GM19455 (cell line): ENCODE measurements at regions not wholly inside any gene's neighbourhood (a gene's known extent, or its start where the extent isn't known, plus 50 kb on each side); places are given as distances from the start of the nearest gene placed in this dataset.
"Not testable (repeated sequence)": the region's sequence is repeated elsewhere in the genome, so short reads cannot be mapped to it uniquely, and the experiment has no call there.

Experiments used
- ATAC-seq: cut with Tn5 transposase; IDR thresholded peaks from one replicate; pipeline ENCODE4 v1.9.1; 2021; ENCODE audit not compliant: unreplicated experiment

DNA sequence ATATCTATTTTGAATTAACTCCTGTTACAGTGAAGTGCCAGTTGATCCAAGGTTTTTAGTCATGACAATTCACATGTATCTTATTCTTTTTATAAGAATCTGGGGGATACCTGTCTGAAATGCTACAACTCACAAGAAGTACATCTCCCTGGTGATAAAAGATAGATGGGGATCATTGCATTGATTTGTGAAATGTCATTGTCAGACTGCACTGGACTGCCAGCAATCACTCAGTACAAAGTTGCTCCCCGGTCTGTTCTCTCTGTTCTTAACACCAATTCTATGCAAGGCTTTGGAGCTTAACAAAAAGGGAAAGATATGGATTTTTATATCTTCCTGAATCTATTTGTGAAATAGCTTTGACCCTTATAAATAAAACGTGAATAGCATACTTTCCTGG is 171.8 kb upstream of the PCSK5 start:
- ATAC-seq, result no peak

DNA sequence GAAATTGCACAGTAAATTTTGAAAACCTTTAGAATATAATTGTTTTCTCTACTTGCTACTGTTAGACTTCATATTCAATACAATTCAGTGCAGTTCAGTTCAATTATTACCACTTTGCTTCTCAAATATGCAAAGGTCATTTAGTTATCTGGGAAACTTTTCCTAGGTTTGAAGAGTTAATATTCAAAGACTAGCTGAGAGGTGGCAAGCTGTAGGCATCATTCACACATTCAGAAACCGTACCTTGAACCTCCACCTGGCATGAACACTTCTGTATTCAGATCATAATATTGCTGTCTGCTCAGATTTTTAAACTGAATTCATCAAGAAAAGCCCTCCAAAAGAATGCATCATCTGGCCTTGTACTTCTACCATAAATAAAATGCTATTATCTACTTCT is 162.1 kb upstream of the PCSK5 start:
- ATAC-seq, result no peak

DNA sequence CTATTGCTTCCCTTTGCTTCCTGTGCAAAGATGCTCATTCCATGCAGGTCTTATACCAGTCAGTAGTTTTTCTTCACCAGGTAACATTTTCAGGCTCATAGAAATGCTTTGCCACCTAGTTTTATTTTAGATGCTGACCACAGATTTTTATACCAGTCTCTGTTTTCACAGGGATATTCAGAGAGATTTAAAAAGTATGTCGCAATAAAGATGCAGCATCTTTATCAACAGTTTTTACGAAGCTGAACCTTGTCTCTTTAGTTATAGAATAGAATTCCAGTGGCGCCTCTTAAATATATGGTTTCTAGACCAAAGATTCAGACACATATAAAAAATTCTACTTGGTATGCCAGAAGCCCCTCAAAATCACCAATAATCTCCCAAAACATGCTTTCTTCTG is 155.7 kb upstream of the PCSK5 start:
- no peak for ATAC-seq

DNA sequence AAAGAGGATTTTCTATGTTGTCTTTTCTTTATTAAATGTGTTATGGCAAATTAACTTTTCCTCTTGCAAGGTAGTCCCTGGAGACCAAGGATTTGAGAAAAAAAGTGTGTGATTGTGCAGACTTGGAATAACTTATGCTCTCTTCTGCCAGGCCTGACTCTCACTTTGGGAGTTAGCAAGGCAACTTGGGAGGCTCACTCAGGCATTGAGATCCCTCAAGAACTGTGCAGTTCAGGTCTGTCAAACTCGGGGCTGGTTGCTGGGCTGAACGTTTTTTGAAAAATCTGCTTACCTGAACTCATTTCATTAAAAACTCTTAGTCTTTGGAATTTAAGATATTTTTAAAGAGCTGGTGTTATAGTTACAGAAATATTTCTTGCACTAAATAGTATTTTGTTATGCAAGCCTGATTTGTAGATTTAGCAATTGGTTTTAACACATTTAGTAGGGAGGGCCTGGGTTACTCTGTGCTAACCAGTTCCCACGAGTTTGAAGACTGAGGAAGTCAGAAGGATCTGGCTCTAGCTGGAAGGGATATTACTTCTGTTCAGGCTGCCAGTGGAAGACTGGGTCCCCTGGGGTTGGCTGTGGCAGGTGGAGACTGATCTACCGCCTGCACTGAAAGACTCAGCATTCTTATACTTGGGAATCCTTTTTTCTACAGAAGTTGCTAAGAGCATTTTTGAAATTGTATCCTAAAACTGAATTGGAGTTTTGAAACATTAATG is 150.4 kb upstream of the PCSK5 start:
- ATAC-seq, result no peak

DNA sequence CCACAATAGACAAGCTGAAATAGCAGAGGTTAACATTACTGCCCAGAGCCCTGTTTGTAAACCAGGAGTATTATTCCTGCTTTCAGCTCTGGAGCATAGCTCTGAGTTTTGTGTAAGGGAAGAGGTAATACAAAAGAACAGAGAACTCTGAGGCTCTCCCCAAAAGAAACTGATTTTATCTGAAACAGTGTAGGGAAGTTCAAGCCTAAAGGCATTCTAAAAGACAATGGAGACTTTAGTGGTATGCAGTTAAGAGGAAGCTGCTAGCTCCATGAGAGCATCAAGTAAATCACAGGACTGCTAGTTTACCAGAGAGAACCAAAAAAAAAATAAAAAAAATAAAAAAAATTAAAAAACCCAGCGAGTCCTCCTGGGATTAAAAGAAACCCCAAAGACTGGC is 146.6 kb upstream of the PCSK5 start:
- ATAC-seq, result no peak

DNA sequence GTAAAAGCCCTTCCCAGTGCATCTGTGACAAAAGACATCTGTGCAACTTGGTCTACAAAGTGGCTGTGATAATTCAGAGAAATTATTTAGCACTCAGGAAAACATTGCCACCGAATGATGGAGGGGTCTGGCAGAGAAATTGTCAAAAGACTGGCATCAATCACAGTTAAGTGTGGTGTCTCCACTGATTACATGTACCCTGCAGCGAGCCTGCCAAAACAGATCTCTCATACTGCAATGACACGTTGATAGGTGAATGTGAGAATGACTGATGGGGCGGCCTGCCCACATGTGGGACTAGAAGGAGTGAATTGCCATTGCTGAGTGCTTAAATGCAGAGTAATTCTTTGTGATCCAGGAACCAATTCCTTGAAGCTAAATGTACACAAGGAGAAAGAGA is 136.4 kb upstream of the PCSK5 start:
- ATAC-seq, result no peak

DNA sequence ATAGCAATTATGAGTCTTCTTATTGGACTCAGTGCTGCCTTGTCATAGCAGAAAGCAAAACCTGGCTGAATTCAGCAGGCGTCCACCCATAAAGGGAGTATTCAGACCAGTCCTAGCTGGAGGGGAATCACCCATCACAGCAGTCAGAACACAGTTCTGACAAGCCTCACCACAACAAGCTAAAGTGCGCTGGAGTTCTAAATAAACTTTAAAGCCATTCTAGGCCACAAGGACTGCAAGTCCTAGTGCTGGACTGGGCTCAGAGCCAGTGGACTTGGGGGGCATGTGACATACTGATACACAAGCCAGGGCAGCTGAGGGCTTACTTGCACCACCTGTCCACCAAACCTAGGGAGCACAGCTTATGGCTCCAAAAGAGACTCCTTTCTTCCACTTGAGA is 115.3 kb upstream of the PCSK5 start:
- no peak for ATAC-seq

DNA sequence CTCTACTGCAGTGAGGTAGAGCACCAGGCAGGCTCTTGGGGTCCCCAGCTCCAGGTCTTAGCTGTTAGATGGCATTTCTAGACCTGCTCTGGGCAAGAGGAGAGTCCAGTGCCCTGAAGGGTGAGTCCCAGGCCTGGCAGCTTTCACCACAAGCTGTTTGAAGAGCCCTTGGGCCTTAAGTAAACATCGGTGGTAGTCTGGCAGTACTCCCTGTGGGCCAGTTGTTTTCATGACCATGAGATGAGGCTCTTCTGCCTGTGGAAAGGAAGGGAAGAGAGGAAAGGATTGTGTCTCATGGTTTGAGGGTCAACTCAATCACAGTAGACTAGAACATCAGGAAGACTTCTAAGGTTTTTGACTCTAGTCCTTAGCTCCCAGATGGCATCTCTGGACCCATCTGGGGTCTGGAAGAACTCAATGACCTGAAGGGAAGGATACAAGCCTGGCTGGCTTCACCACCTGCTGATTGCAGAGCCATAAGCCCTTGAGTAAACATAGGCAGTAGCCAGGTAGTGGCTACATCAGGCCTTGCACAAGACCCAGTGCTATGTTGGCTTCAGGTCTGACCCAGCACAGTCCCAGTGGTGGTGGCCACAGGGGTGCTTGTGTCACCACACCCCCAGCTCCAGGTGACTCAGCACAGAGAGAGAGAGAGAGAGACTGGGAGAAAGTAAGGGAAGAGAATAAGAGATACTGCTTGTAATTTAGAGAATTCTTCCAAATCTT is 114.3 kb upstream of the PCSK5 start:
- ATAC-seq, result no peak

DNA sequence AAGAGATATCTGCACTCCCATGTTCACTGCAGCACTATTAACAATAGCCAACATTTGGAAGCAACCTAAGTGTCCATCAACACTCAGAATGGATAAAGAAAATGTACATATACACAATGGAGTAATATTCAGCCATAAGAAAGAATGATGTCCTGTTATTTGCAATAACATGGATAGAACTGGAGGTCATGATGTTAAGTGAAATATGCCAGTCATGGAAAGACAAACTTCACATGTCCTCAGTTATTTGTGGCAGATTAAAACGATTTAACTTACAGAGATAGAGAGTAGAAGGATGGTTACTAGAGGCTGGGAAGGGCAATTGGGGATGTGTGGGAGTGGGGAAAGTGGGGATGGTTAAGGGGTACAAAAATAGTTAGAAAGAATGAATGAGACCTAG is 110.3 kb upstream of the PCSK5 start:
- ATAC-seq, result no peak

DNA sequence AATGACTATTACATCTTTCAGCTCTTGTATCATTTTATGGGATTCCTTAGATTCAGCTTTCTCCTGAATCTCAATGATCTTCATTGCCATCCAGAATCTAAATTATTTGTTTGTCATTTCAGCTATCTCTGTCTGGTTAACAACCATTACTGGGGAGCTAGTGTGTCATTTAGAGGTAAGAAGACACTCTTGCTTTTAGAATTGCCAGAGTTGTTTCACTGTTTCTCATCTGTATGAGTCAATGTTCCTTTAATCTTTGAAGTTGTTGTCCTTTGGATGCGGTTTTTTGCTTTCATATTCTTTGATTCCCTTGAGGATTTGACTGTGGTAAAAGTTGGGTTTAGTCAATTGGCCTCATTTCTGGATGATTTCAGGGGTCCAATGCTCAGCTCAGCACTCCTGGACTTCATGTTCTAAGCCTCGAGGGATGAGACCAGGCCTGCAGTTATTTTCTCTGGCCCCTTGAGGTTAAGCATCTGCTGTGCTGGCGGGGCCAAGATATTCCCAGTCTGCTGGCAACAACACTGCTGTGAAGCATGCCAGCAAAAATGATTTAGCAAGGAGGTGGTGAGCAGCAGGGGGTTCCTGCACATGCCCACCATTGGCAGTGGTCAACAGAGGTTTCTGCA is 102.4 kb upstream of the PCSK5 start:
- ATAC-seq, result no peak

DNA sequence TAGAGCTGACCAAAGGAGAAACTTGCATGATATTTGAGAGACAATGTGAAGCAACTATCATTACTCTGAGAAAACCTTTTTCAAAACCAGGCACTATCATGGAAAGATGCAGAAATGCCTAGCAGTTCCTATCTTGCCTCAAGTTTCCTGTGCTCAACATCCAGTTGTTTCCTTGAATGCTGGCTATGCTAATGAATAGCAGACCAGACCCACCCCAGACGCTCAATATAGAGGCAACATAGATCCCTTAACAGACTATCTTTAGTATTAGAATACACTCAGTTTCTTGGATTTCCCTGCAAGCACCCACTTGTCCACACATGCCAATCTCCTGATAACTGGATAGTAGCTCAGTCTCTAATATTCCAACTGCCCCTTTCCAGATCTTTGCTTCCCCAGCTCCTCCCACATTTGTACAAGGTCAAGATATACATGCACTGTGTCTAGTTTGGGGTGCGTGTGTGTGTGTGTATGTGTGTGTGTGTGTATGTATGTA is 93.3 kb upstream of the PCSK5 start:
- no peak for ATAC-seq

DNA sequence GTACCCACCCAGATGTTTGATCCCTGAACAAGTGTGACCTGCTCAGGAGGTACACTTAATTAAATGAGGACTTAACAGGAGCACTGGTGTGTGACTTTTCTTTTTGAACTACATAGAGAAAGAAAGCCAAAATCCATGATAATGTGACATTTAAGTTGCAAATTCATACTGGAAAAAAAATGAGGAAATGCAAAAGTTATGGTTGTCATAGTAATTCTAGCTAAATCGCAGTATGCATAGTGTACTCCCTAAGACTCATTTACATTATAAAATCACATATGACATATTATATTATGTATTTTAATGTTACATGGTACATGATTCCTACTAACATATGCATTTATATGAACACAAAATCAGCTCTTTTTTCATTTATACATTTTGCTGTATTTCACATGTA is 92.0 kb upstream of the PCSK5 start:
- no peak for ATAC-seq

DNA sequence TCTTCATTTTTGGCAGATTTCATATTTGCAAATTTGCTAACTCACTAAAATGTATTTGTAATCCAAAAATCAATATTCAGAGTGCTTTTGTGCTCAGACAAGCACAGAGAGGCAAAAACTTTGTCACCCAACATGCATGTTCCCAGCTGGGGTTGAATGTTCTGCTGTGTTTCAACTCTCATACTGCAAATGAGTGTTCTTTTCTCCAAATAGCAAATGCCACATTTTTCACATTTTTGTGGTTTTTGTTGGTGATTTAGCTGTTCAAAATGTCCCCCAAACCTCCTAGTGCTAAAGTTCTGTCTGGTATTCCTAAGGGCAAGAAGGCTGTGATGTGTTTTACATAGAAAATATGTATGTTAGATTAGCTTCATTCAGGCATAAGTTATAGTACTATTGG is 87.3 kb upstream of the PCSK5 start:
- ATAC-seq, result no peak

DNA sequence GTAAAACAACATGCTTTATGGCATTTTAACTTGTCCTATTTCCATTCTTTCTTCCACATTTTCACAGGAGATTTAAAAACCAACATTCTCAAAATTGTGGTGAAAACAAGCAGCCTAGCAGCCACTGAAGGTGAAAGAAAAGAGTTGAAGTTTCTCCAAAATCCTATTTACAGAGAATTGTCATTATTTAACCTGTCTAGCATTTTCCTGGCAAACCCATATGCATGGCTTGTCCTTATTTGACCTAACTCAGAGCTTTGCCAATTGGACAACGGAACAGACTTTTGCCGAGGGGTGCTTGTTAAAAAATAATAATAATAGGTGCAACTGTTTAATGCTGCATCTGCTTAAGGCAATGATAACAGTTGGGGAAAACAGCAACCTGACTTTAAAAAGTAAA is 80.4 kb upstream of the PCSK5 start:
- ATAC-seq, result no peak

DNA sequence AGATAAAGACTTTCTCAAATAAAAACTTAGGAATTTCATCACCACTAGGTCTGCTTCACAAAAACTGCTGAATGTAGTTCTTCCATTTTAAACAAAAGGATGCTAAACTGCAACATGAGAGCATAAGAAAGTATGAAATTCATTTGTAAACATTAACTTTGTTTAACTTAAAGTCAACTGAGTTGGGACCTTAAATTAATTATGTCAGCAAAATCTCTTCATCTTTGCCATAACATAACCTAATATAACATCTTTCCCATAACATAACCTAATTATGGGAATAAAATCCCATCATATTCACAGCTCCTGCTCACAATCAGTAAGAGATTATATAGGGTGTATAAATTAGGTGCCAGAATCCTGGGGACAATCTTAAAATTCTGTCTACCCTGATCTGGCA is 78.8 kb upstream of the PCSK5 start:
- ATAC-seq, result no peak

DNA sequence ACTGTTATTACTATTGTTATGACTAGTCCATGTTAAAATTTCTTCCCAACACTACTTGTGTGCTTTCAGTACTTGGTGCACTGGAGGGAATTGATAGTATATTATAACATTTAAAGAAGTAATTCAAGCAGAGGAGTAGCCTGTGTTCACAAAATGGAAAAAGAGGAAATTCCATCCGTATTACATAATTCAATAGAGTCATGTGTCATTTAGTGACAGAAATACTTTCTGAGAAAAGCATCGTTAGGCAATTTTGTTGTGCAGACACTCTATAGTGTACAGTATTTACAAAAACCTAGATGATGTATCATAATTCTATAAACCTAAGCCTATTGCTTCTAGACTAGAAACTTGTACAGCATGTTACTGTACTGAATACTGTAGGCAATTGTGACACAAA is 78.3 kb upstream of the PCSK5 start:
- ATAC-seq, result no peak

DNA sequence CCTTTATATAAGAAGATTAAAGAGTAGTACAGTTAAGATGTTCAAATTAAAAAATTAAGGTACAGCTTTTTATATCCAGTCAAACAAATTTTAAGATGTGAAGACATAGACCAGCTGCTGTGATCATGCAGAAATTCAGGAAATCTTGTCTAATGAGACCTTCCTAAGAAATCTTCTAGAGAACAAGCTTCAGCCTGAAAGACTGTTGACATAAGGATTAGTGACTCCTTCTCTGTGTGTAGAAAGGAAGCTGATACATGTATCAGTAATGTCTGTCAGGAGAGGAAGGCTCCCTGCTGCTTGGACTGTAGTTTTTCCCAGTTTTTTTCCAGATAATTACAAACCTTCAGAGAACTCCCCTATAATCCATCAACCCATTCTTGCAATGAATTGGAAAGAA is 75.8 kb upstream of the PCSK5 start:
- no peak for ATAC-seq

DNA sequence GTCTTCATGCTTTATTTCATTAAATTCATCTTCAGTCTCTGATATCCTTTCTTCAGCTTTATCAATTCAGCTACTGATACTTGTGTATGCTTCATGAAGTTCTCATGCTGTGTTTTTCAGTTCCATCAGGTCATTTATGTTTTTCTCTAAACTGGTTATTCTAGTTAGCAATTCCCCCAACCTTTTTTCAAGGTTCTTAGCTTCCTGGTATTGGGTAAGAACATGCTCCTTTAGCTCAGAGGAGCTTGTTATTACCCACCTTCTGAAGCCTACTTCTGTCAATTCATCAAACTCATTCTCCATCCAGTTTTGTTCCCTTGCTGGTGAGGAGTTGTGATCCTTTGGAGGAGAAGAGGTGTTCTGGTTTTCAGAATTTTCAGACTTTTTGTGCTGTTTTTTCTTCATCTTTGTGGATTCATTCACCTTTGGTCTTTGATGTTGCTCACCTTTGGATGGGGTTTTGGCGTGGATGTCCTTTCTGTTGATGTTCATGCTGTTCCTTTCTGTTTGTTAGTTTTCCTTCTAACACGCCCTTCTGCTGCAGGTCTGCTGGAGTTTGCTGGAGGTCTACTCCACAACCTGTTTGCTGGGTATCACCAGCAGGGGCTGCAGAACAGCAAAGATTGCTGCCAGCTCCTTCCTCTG is 69.9 kb upstream of the PCSK5 start:
- ATAC-seq, result not testable (repeated sequence)

DNA sequence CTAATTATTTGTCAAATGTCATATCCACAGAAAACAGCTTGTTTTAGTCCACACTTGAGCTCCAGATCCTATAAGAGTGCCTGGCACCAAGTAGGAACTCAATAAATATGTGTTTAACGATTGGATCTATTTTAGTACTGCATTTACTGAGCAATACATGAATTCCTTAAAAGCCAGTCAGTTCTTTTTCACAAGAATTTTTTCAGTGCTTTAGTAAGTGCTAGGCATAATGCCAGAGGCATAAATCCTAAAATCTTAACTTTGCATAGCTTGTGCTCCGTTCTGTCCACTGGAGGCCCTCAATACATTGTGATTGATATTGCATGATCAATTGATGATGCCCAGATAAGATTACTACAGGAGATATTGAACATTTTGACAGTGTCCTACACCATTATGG is 67.3 kb upstream of the PCSK5 start:
- no peak for ATAC-seq

DNA sequence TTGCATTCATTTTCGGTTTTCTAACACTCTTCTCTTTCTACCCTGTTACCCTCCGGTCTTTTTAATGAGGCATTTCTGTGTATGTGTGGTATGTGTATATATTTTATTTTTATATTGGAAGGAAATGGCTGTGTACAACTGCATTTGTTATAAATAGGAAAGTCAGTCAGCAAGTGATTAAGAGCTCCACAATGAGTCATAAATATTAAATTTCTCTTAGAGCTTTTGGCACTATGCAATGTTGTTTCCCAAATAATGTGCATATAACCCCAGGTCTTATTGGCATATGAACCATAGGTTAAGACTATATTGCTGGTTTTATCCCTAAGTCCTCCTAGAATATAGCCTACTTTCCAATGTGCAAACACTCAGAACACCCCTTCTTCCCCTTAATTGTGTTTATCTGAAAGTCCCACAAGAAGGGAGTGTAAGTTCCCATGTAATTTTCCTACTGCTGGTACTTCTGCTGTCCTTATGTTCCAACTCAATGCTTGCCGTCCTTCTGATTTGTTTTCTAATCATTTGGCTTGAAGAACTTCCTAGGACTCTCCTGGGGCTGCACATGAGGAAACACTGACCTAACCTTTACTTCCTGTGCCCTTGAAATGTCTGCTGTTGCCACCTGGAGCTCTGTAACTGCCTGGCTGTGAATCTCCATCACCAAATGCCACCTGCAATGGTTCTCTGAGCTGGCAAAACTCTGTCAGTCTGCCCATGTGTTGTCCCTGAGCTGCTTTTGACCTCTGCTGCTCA is 65.5 kb upstream of the PCSK5 start:
- no peak for ATAC-seq

DNA sequence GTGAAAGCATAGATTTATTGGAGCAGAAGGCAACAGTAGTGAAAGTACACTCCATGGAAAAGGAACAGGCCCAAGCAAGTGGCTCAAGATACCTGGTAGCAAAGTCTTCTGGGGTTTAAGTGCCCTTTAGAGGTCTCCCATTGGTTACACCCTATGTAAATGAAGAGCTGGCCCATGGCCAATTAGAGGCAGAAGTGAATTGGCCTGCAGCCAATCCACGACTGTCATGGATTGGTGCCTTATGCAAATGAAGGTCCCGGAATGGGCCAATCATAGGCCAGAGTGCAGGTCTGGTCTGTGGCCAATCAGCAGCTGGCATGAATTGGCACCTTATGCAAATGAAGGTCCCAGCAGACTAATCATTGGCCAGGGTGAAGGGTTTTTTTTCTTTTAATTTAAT is 64.2 kb upstream of the PCSK5 start:
- no peak for ATAC-seq
